ENCODE measurements at regions not wholly inside any gene's neighbourhood (a gene's known extent, or its start where the extent isn't known, plus 50 kb on each side); places are given as distances from the start of the nearest gene placed in this dataset.

- Histone ChIP-seq H3K79me1 (ENCODE audit: low read depth in 1 of 2, low read length in 2 of 2) (no peaks in the 10 kb centered on the region), H3K9ac (ENCODE audit: low read depth, low read length) (no peak overlapping the region), H3K27ac (ENCODE audit: insufficient read depth, low read length) (no peak overlapping the region), H3K56ac (ENCODE audit: extremely low read depth, insufficient read depth, low read length) (no peak overlapping the region), H4K8ac (ENCODE audit: low read depth in 2 of 2, low read length in 2 of 2) (0 out of 4 replicates have a peak overlapping the region, but pooled peaks of 1 of the 2 experiments have one; percentile 40), H4K5ac (ENCODE audit: low read depth, low read length) (no peak overlapping the region), H3K9me1 (ENCODE audit: insufficient read depth, low read length) (0 out of 2 replicates have a peak, but pooled peaks cover 2% of the 10 kb centered on the region), H3K14ac (replicated peaks; ENCODE audit: low read depth, low read length) (no peak overlapping the region), H3K36me3 (ENCODE audit: control insufficient read depth, insufficient read depth, low read length) (no peaks in the 10 kb centered on the region), H2BK5ac (ENCODE audit: low read depth, low read length, poor library complexity, severe bottlenecking) (no peak overlapping the region), H2AK5ac (ENCODE audit: low read depth, low read length) (no peak overlapping the region), H2BK120ac (ENCODE audit: low read depth, low read length) (no peak overlapping the region), H2AFZ (replicated peaks; ENCODE audit: low read length, poor library complexity) (no peak overlapping the region), H4K20me1 (ENCODE audit: insufficient read depth, low read length) (no peaks in the 10 kb centered on the region), H3K27me3 (ENCODE audit: control insufficient read depth, insufficient read depth, low read length) (no peaks in the 10 kb centered on the region), H2BK20ac (ENCODE audit: low read depth, low read length) (no peak overlapping the region), H3K4me3 (ENCODE audit: insufficient read depth, low read depth, low read length) (no peak overlapping the region), H3K9me3 (ENCODE audit: control insufficient read depth, insufficient read depth, low read length) (no peaks in the 10 kb centered on the region; the same call in 1 of the 2 replicates), H2BK15ac (ENCODE audit: low read depth, low read length) (no peak overlapping the region), H3K4ac (ENCODE audit: low read depth, low read length) (no peak overlapping the region), H4K91ac (ENCODE audit: insufficient read depth, low read depth, low read length) (no peak overlapping the region), H3K4me2 (ENCODE audit: low read depth, low read length) (no peak overlapping the region), H3K18ac (ENCODE audit: low read depth, low read length) (no peak overlapping the region; the same call in 1 of the 2 replicates), H3K23ac (ENCODE audit: low read depth, low read length) (no peak overlapping the region), H2AK9ac (replicated peaks; ENCODE audit: low read depth, low read length, poor library complexity) (no peak overlapping the region), H3K4me1 (ENCODE audit: control insufficient read depth, insufficient read depth, low read length) (peaks cover 3% of the 10 kb centered on the region; the same call in 1 of the 2 replicates)
- in situ Hi-C loops (cut with MboI; ENCODE audit: low sequenced_read_pairs) (no loop called here), dilution Hi-C loops (cut with HindIII; ENCODE audit: low sequenced_read_pairs, unreplicated experiment) (no loop called here), intact Hi-C loops (cut with micrococcal nuclease) (no loop called here)
- ChIA-PET CTCF (interaction anchor here (0.6 kb wide), 1 partner anchor 24 kb away, joined by 6 read pairs; no protein-coding TSS in a partner anchor), POLR2A (ENCODE audit: unreplicated experiment) (no interaction called here)
- DNase-seq, result no peak
- WGBS, 2 experiments (ENCODE audit: extremely low coverage in 2 of 2, insufficient read length in 1 of 2), result no CpG with 5 or more reads among the region's 2 CpGs
- BruUV-seq (replicated peaks), result no TSS peak
- ATAC-seq (ENCODE audit: low read depth), result no peak
- TF ChIP-seq BHLHE40 (IDR thresholded peaks at IDR 0.05; ENCODE audit: low read depth, low read length), result no peak
- TF ChIP-seq RCOR1 (IDR thresholded peaks at IDR 0.05; ENCODE audit: insufficient replicate concordance, low read length), result no peak
- TF ChIP-seq MAFK (IDR thresholded peaks at IDR 0.05; ENCODE audit: low read depth, low read length), result no peak
- TF ChIP-seq NFE2L2 (IDR thresholded peaks at IDR 0.05; ENCODE audit: low read depth, low read length), result no peak
- no peak for TF ChIP-seq RAD21 (IDR thresholded peaks at IDR 0.05; ENCODE audit: low read length)
- no peak for TF ChIP-seq CHD1 (IDR thresholded peaks at IDR 0.05; ENCODE audit: low read depth, low read length)
- no peak for TF ChIP-seq ELK1 (IDR thresholded peaks at IDR 0.05; ENCODE audit: borderline replicate concordance, low read depth, low read length)
- no peak for TF ChIP-seq FOS (IDR thresholded peaks at IDR 0.05; ENCODE audit: low read depth, low read length)
- TF ChIP-seq POLR2A (IDR thresholded peaks at IDR 0.05; ENCODE audit: low read depth, low read length), result no peak
- TF ChIP-seq MAZ (IDR thresholded peaks at IDR 0.05; ENCODE audit: borderline replicate concordance, low read depth, low read length), result no peak
- TF ChIP-seq MXI1 (IDR thresholded peaks at IDR 0.05; ENCODE audit: borderline replicate concordance, low read depth, low read length), result no peak
- no peak for TF ChIP-seq SMC3 (IDR thresholded peaks at IDR 0.05; ENCODE audit: low read depth, low read length)
These were observed 225.7 kb downstream of the PHLDA1 start for GRCh38 chr12:75805905-75806304.
